ENCODE measurements at regions not wholly inside any gene's neighbourhood (a gene's known extent, or its start where the extent isn't known, plus 50 kb on each side); places are given as distances from the start of the nearest gene placed in this dataset.

GRCh38 chr11:70486731-70487130 lies 88.4 kb downstream of the CTTN start:
- DNase-seq, result no peak

GRCh38 chr11:70487160-70487559 lies 88.8 kb downstream of the CTTN start:
- DNase-seq, result no peak

- DNase-seq, result no peak
Observed at GRCh38 chr11:70487756-70488155, 89.4 kb downstream of the CTTN start.

- DNase-seq, result no peak
Observed at GRCh38 chr11:70488171-70488703, 89.9 kb downstream of the CTTN start.

- DNase-seq, result no peak
Observed at GRCh38 chr11:70489276-70489675, 90.9 kb downstream of the CTTN start.

GRCh38 chr11:70490208-70490607 lies 91.9 kb downstream of the CTTN start:
- no peak for DNase-seq

GRCh38 chr11:70490723-70491558 lies 92.6 kb downstream of the CTTN start:
- DNase-seq, result no peak

- no peak for DNase-seq
Observed at GRCh38 chr11:70491696-70492472, 93.6 kb downstream of the CTTN start.

GRCh38 chr11:70493089-70493474 lies 94.8 kb downstream of the CTTN start:
- DNase-seq, result no peak

GRCh38 chr11:70493891-70494290 lies 95.6 kb downstream of the CTTN start:
- DNase-seq, result no peak

- no peak for DNase-seq
Observed at GRCh38 chr11:70494559-70495350, 96.4 kb downstream of the CTTN start.

GRCh38 chr11:70495351-70496310 lies 97.3 kb downstream of the CTTN start:
- no peak for DNase-seq

GRCh38 chr11:70496591-70497535 lies 98.5 kb downstream of the CTTN start:
- no peak for DNase-seq

- DNase-seq, result no peak
Observed at GRCh38 chr11:70497536-70498075, 99.3 kb downstream of the CTTN start.

- no peak for DNase-seq
Observed at GRCh38 chr11:70498171-70498571, 99.8 kb downstream of the CTTN start.

GRCh38 chr11:70498976-70499801 lies 100.9 kb downstream of the CTTN start:
- no peak for DNase-seq

GRCh38 chr11:70500076-70500847 lies 101.9 kb downstream of the CTTN start:
- DNase-seq, result no peak

- DNase-seq, result no peak
Observed at GRCh38 chr11:70501051-70501901, 102.9 kb downstream of the CTTN start.
